Nephron (organoid): ENCODE measurements at regions not wholly inside any gene's neighbourhood (a gene's known extent, or its start where the extent isn't known, plus 50 kb on each side); places are given as distances from the start of the nearest gene placed in this dataset.

Experiments
- H3K27ac Mint-ChIP-seq, 3 experiments: 2 replicates each; pipeline ENCODE4 v1.8.0; 2020; ENCODE audit warnings: mixed read lengths in 3 of 3, mild to moderate bottlenecking in 2 of 3, moderate library complexity in 1 of 3
- H3K27me3 Mint-ChIP-seq: 2 replicates; pipeline ENCODE4 v1.8.0; 2021; ENCODE audit warnings: low read depth, mild to moderate bottlenecking, moderate library complexity, mixed read lengths
- H3K36me3 Mint-ChIP-seq: 2 replicates; pipeline ENCODE4 v1.8.0; 2020; ENCODE audit warnings: low read depth, mixed read lengths
- H3K4me1 Mint-ChIP-seq: 2 replicates; pipeline ENCODE4 v1.8.0; 2020; ENCODE audit warnings: mixed read lengths
- H3K4me3 Mint-ChIP-seq, 3 experiments: 2 replicates each; pipeline ENCODE4 v1.8.0; 2020; ENCODE audit warnings: mild to moderate bottlenecking in 3 of 3, mixed read lengths in 3 of 3, moderate library complexity in 2 of 3
- H3K9me3 Mint-ChIP-seq: 2 replicates; pipeline ENCODE4 v1.8.0; 2020; ENCODE audit warnings: mixed read lengths
- CTCF ChIP-seq, 3 experiments: fragments of 200-600 bp; sonication (generic); IDR thresholded peaks; one replicate each; pipeline ENCODE4 v1.5.0; 2021; ENCODE audit warnings: antibody characterized with exemption in 3 of 3; ENCODE audit not compliant: unreplicated experiment in 3 of 3

DNA sequence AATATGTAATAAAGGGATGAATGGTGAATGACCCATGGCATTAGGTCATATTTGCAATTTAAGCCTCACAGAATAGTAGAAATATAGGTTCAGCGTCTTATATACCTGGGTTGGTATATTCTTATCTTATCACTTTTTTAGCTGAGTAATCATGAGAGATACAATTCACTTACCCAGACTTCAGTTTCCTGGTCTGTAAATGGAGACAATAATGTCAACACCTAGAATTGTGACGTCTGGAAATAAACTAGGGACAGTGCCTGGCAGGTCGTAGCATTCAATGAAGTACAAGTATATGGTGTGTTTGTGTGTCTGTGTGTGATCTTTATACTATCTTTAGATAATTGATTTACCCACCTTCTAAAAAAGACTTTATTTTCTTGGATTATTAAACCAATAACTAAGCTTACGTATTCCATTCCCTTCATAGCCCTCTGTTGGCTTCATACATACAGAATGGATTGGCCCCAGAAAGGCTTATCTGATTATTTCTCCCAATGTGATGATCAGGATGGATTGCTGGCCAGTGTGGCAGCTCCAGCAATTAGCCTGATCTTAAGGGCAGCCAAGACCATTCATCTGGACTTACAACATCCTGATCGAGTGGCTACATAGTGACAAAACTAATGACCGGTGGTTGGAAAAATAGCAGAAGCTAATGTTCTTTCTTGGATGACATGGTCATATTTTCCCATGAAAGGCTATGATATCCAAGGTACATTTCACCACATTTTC is 121.2 kb upstream of the NPVF start:
- Mint-ChIP-seq H3K27me3 (no peaks in the 10 kb centered on the region), H3K36me3 (no peaks in the 10 kb centered on the region), H3K4me3 (no peak overlapping the region), H3K27ac (peak overlapping the region in 2 of 3 experiments; percentile 20 to 69), H3K9me3 (no peaks in the 10 kb centered on the region), H3K4me1 (peaks cover 18% of the 10 kb centered on the region)
- no peak for TF ChIP-seq CTCF (IDR thresholded peaks at IDR 0.05; ENCODE audit: unreplicated experiment in 3 of 3)

DNA sequence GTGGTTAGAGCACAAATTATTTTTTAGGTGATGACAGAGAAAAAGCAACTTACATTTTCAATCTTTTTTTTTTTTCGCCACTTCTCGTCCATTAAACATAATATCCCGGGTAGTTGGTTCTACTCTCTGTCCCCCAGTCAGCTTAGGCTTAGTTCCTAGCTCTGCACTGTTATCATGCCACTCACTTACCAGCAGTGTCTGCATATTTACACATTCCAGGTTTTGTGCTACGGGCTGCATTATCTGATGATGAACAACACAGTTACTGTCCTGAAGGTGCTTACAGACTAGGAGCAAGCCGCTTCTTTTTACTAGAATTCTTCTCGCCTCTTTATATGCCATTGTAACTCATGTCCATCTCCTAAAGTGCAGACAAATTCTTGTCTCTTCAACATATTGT is 121.8 kb upstream of the NPVF start:
- TF ChIP-seq CTCF (IDR thresholded peaks at IDR 0.05; ENCODE audit: unreplicated experiment in 3 of 3): no peak
- Mint-ChIP-seq H3K27me3 (no peaks in the 10 kb centered on the region), H3K36me3 (no peaks in the 10 kb centered on the region), H3K4me3 (no peak overlapping the region), H3K9me3 (no peaks in the 10 kb centered on the region), H3K4me1 (peaks cover 18% of the 10 kb centered on the region), H3K27ac (peak overlapping the region in 1 of 3 experiments; percentile 37)

DNA sequence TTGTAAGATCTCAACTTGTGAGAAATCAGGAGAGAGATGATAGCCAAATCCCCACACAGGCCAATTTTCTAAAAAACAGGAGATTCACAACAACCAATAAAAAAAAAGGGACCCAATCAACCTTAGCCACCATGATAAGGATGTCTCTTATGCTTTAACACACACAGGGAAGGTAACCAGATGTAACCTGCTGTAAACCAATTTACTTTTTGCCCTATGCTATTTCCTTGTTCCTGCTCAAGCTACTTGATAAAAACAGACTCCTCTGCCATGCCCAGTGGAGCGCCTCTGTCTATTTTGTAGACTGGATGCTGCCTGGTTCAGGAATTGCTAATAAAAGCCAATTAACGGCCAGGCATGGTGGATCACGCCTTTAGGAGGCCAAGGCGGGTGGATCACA is 123.5 kb upstream of the NPVF start:
- no peak overlapping the region for H3K27ac Mint-ChIP-seq
- TF ChIP-seq CTCF (IDR thresholded peaks at IDR 0.05; ENCODE audit: unreplicated experiment in 3 of 3): no peak
- no peak overlapping the region for H3K4me3 Mint-ChIP-seq
- no peaks in the 10 kb centered on the region for H3K9me3 Mint-ChIP-seq
- no peaks in the 10 kb centered on the region for H3K36me3 Mint-ChIP-seq
- no peaks in the 10 kb centered on the region for H3K27me3 Mint-ChIP-seq
- peaks cover 18% of the 10 kb centered on the region for H3K4me1 Mint-ChIP-seq

- Mint-ChIP-seq H3K4me3 (no peak overlapping the region), H3K4me1 (peaks cover 8% of the 10 kb centered on the region), H3K9me3 (no peaks in the 10 kb centered on the region), H3K36me3 (no peaks in the 10 kb centered on the region), H3K27me3 (no peaks in the 10 kb centered on the region), H3K27ac (no peak overlapping the region)
- no peak for TF ChIP-seq CTCF (IDR thresholded peaks at IDR 0.05; ENCODE audit: unreplicated experiment in 3 of 3)
Measured at GRCh38 chr7:25353196-25353595, 124.9 kb upstream of the NPVF start.

DNA sequence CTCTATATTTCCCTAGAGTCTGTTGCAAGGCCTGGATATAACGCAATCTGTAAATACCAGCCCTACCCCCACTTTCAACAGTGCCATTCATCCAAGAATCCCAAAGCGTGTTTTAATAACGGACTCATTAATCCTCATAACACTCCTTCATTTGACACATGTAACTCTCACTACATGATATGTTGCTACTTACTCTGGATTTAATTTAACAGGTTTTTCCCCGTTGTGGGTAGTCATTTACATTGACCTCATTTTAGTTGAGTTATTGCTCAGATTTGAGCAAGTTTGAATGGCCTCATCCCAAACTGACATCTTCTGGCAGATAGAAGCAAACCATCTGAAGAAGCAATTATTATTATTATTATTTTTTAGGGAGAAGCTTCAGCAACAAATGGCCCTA is 125.4 kb upstream of the NPVF start:
- Mint-ChIP-seq H3K9me3 (no peaks in the 10 kb centered on the region), H3K4me1 (peaks cover 8% of the 10 kb centered on the region)

More for the DNA sequence above, 125.4 kb upstream of the NPVF start:
- H3K27me3 Mint-ChIP-seq: no peaks in the 10 kb centered on the region
- H3K36me3 Mint-ChIP-seq: no peaks in the 10 kb centered on the region
- no peak for TF ChIP-seq CTCF (IDR thresholded peaks at IDR 0.05; ENCODE audit: unreplicated experiment in 3 of 3)
- no peak overlapping the region for H3K4me3 Mint-ChIP-seq
- H3K27ac Mint-ChIP-seq: no peak overlapping the region
